ENCODE measurements at regions not wholly inside any gene's neighbourhood (a gene's known extent, or its start where the extent isn't known, plus 50 kb on each side); places are given as distances from the start of the nearest gene placed in this dataset.

- Histone ChIP-seq H3K18ac (ENCODE audit: low read length) (no peak overlapping the region), H3K27ac (ENCODE audit: low read depth, low read length) (no peak overlapping the region), H3K4me1 (ENCODE audit: control insufficient read depth, low read depth, low read length) (no peaks in the 10 kb centered on the region), H4K8ac (ENCODE audit: low read depth, low read length) (no peak overlapping the region), H3K4ac (ENCODE audit: low read depth, low read length) (no peak overlapping the region), H3K79me2 (ENCODE audit: control insufficient read depth, insufficient read depth, low read length) (no peaks in the 10 kb centered on the region), H3K27me3 (ENCODE audit: insufficient read depth, low read length, poor library complexity) (no peaks in the 10 kb centered on the region), H3K9ac (ENCODE audit: low read length) (no peak overlapping the region), H3K4me3 (ENCODE audit: low read length) (no peak overlapping the region), H2BK5ac (ENCODE audit: low read length) (no peak overlapping the region), H3K4me2 (ENCODE audit: low read length) (no peak overlapping the region), H3K23ac (ENCODE audit: low read length) (no peak overlapping the region), H3K36me3 (ENCODE audit: control insufficient read depth, insufficient read depth, low read length) (no peaks in the 10 kb centered on the region), H3K79me1 (ENCODE audit: low read length) (no peaks in the 10 kb centered on the region), H2AK5ac (ENCODE audit: low read length) (no peak overlapping the region), H2BK120ac (ENCODE audit: low read depth, low read length) (no peak overlapping the region), H4K5ac (ENCODE audit: low read length) (no peak overlapping the region), H3K56ac (ENCODE audit: low read length) (no peak overlapping the region), H2BK15ac (replicated peaks; ENCODE audit: low read depth) (no peak overlapping the region)
- no peak for DNase-seq
- no CpG with 5 or more reads among the region's 1 CpG for WGBS (ENCODE audit: extremely low coverage, insufficient coverage, low lambda C conversion rate)
Measured at GRCh38 chr4:119733431-119733830, 104.8 kb upstream of the PDE5A start.

DNA sequence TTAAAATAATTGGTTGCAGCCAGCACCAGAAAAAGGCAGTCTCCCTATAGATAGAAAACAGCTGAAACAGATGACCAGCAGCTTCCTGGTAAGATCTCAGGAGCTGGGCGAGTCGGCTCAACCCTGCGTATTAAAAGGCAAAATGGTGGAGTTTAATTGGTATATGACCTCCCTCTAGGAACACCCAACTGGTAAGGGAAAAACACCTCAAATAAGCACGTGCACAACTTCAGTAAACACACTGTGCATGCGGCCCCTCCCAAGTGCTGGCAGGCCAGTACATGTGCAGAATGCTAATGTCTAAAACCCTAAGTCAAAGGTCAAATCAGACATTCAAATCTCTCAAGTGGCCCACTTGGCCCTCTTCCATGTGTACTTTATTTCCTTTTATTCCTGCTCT lies 103.2 kb upstream of the PDE5A start:
- Histone ChIP-seq H3K4me1 (ENCODE audit: control insufficient read depth, low read depth, low read length) (no peaks in the 10 kb centered on the region), H4K5ac (ENCODE audit: low read length) (no peak overlapping the region), H3K4me2 (ENCODE audit: low read length) (no peak overlapping the region), H3K4me3 (ENCODE audit: low read length) (no peak overlapping the region), H2AK5ac (ENCODE audit: low read length) (no peak overlapping the region), H3K27ac (ENCODE audit: low read depth, low read length) (no peak overlapping the region), H2BK15ac (replicated peaks; ENCODE audit: low read depth) (no peak overlapping the region), H3K18ac (ENCODE audit: low read length) (no peak overlapping the region), H3K36me3 (ENCODE audit: control insufficient read depth, insufficient read depth, low read length) (no peaks in the 10 kb centered on the region), H3K27me3 (ENCODE audit: insufficient read depth, low read length, poor library complexity) (no peaks in the 10 kb centered on the region), H3K9ac (ENCODE audit: low read length) (no peak overlapping the region), H4K8ac (ENCODE audit: low read depth, low read length) (no peak overlapping the region), H3K23ac (ENCODE audit: low read length) (no peak overlapping the region), H3K79me2 (ENCODE audit: control insufficient read depth, insufficient read depth, low read length) (no peaks in the 10 kb centered on the region), H2BK5ac (ENCODE audit: low read length) (no peak overlapping the region), H3K4ac (ENCODE audit: low read depth, low read length) (no peak overlapping the region), H3K79me1 (ENCODE audit: low read length) (no peaks in the 10 kb centered on the region), H2BK120ac (ENCODE audit: low read depth, low read length) (no peak overlapping the region), H3K56ac (ENCODE audit: low read length) (no peak overlapping the region)
- no peak for DNase-seq
- no CpG with 5 or more reads among the region's 5 CpGs for WGBS (ENCODE audit: extremely low coverage, insufficient coverage, low lambda C conversion rate)

DNA sequence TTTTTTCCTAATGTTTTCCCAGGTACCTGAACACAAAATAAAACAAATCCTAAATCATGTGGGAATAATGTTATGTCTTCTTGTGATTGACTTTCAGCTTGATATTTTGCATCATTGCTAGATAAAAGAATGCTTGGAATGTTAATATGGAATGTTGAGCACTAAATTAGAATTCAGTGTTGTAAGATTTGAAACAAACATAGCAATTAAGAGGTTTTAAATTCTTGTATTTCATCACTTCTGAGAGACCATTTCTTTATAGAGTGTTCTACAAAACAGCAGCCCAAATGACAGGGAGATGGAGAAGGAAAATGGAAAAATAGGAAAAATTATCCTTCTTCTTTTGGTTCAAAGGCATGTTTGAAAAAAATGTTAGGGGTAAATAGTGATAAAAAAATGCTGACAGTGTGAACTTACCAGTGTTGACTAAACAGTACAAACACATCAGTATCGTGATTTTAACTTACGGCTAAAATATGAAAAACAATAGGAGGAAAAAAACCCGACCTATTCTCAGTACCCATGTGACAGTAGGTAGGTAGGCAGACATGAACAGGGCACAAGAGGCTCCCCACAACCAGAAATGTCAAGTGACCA lies 102.6 kb upstream of the PDE5A start:
- Histone ChIP-seq H2AK5ac (ENCODE audit: low read length) (no peak overlapping the region), H3K9ac (ENCODE audit: low read length) (no peak overlapping the region), H4K5ac (ENCODE audit: low read length) (no peak overlapping the region), H3K4me1 (ENCODE audit: control insufficient read depth, low read depth, low read length) (no peaks in the 10 kb centered on the region), H3K27ac (ENCODE audit: low read depth, low read length) (no peak overlapping the region), H3K23ac (ENCODE audit: low read length) (no peak overlapping the region), H3K4ac (ENCODE audit: low read depth, low read length) (no peak overlapping the region), H3K4me3 (ENCODE audit: low read length) (no peak overlapping the region), H2BK5ac (ENCODE audit: low read length) (no peak overlapping the region), H3K36me3 (ENCODE audit: control insufficient read depth, insufficient read depth, low read length) (no peaks in the 10 kb centered on the region), H4K8ac (ENCODE audit: low read depth, low read length) (no peak overlapping the region), H3K18ac (ENCODE audit: low read length) (no peak overlapping the region), H3K79me2 (ENCODE audit: control insufficient read depth, insufficient read depth, low read length) (no peaks in the 10 kb centered on the region), H3K56ac (ENCODE audit: low read length) (no peak overlapping the region), H2BK15ac (replicated peaks; ENCODE audit: low read depth) (no peak overlapping the region), H3K79me1 (ENCODE audit: low read length) (no peaks in the 10 kb centered on the region), H3K4me2 (ENCODE audit: low read length) (no peak overlapping the region), H3K27me3 (ENCODE audit: insufficient read depth, low read length, poor library complexity) (no peaks in the 10 kb centered on the region), H2BK120ac (ENCODE audit: low read depth, low read length) (no peak overlapping the region)
- DNase-seq = no peak
- WGBS (ENCODE audit: extremely low coverage, insufficient coverage, low lambda C conversion rate) = no CpG with 5 or more reads among the region's 3 CpGs

GRCh38 chr4:119730671-119730950 lies 102.0 kb upstream of the PDE5A start:
- no peak overlapping the region for H3K23ac ChIP-seq (ENCODE audit: low read length)
- no peak overlapping the region for H3K4me2 ChIP-seq (ENCODE audit: low read length)
- H3K79me1 ChIP-seq (ENCODE audit: low read length) = no peaks in the 10 kb centered on the region
- no peaks in the 10 kb centered on the region for H3K79me2 ChIP-seq (ENCODE audit: control insufficient read depth, insufficient read depth, low read length)
- no peak overlapping the region for H3K56ac ChIP-seq (ENCODE audit: low read length)
- no peaks in the 10 kb centered on the region for H3K36me3 ChIP-seq (ENCODE audit: control insufficient read depth, insufficient read depth, low read length)
- no peak overlapping the region for H4K8ac ChIP-seq (ENCODE audit: low read depth, low read length)
- WGBS (ENCODE audit: extremely low coverage, insufficient coverage, low lambda C conversion rate) = no CpG with 5 or more reads among the region's 1 CpG
- H2BK5ac ChIP-seq (ENCODE audit: low read length) = no peak overlapping the region
- H3K27ac ChIP-seq (ENCODE audit: low read depth, low read length) = no peak overlapping the region
- no peak overlapping the region for H4K5ac ChIP-seq (ENCODE audit: low read length)
- H3K4me3 ChIP-seq (ENCODE audit: low read length) = no peak overlapping the region
- H2BK15ac ChIP-seq (replicated peaks; ENCODE audit: low read depth) = no peak overlapping the region
- DNase-seq = no peak
- H2BK120ac ChIP-seq (ENCODE audit: low read depth, low read length) = no peak overlapping the region
- no peaks in the 10 kb centered on the region for H3K4me1 ChIP-seq (ENCODE audit: control insufficient read depth, low read depth, low read length)
- no peaks in the 10 kb centered on the region for H3K27me3 ChIP-seq (ENCODE audit: insufficient read depth, low read length, poor library complexity)
- H3K4ac ChIP-seq (ENCODE audit: low read depth, low read length) = no peak overlapping the region
- H3K9ac ChIP-seq (ENCODE audit: low read length) = no peak overlapping the region
- no peak overlapping the region for H3K18ac ChIP-seq (ENCODE audit: low read length)
- H2AK5ac ChIP-seq (ENCODE audit: low read length) = no peak overlapping the region

GRCh38 chr4:119729835-119730670 lies 101.4 kb upstream of the PDE5A start:
- Histone ChIP-seq H3K27me3 (ENCODE audit: insufficient read depth, low read length, poor library complexity) (no peaks in the 10 kb centered on the region), H4K8ac (ENCODE audit: low read depth, low read length) (no peak overlapping the region), H3K79me2 (ENCODE audit: control insufficient read depth, insufficient read depth, low read length) (no peaks in the 10 kb centered on the region), H4K5ac (ENCODE audit: low read length) (no peak overlapping the region), H3K4me1 (ENCODE audit: control insufficient read depth, low read depth, low read length) (no peaks in the 10 kb centered on the region), H3K27ac (ENCODE audit: low read depth, low read length) (no peak overlapping the region), H3K4ac (ENCODE audit: low read depth, low read length) (no peak overlapping the region), H3K36me3 (ENCODE audit: control insufficient read depth, insufficient read depth, low read length) (no peaks in the 10 kb centered on the region), H3K9ac (ENCODE audit: low read length) (no peak overlapping the region), H3K79me1 (ENCODE audit: low read length) (no peaks in the 10 kb centered on the region), H3K18ac (ENCODE audit: low read length) (no peak overlapping the region), H3K56ac (ENCODE audit: low read length) (no peak overlapping the region), H2BK120ac (ENCODE audit: low read depth, low read length) (no peak overlapping the region), H2AK5ac (ENCODE audit: low read length) (no peak overlapping the region), H3K23ac (ENCODE audit: low read length) (no peak overlapping the region), H2BK5ac (ENCODE audit: low read length) (no peak overlapping the region), H2BK15ac (replicated peaks; ENCODE audit: low read depth) (no peak overlapping the region), H3K4me3 (ENCODE audit: low read length) (no peak overlapping the region), H3K4me2 (ENCODE audit: low read length) (no peak overlapping the region)
- no peak for DNase-seq
- WGBS (ENCODE audit: extremely low coverage, insufficient coverage, low lambda C conversion rate) = no CpG with 5 or more reads among the region's 6 CpGs
